ENCODE measurements at regions not wholly inside any gene's neighbourhood (a gene's known extent, or its start where the extent isn't known, plus 50 kb on each side); places are given as distances from the start of the nearest gene placed in this dataset.

GRCh38 chr21:43348801-43349261 lies 78.1 kb downstream of the SIK1 start:
- Histone ChIP-seq H2AFZ (ENCODE audit: low read length) (no peak overlapping the region), H3K4me3 (ENCODE audit: extremely low read depth in 1 of 4, insufficient read depth in 2 of 4, low read depth in 3 of 4, low read length in 4 of 4) (no peak overlapping the region), H3K23ac (ENCODE audit: insufficient read length) (no peak overlapping the region), H3K18ac (ENCODE audit: extremely low read depth, low read length) (no peak overlapping the region), H2BK15ac (ENCODE audit: low read length) (no peak overlapping the region), H2BK120ac (replicated peaks; ENCODE audit: low read depth, low read length) (no peak overlapping the region), H3K79me2 (ENCODE audit: control insufficient read depth in 1 of 2, insufficient read depth in 2 of 2, low read length in 2 of 2) (no peaks in the 10 kb centered on the region), H3K14ac (ENCODE audit: insufficient read length) (no peak overlapping the region), H2BK5ac (ENCODE audit: low read depth, low read length) (no peak overlapping the region), H2AK5ac (ENCODE audit: low read depth, low read length) (no peak overlapping the region), H3K9me3 (ENCODE audit: insufficient read depth in 2 of 2, low read depth in 1 of 2, low read length in 1 of 2) (no peaks in the 10 kb centered on the region), H3K9ac (replicated peaks in 1 of 4; ENCODE audit: extremely low read depth in 1 of 4, low read depth in 3 of 4, low read length in 3 of 4) (no peak overlapping the region), H2BK20ac (ENCODE audit: low read length) (no peak overlapping the region), H3K27me3 (replicated peaks in 1 of 4; ENCODE audit: control insufficient read depth in 3 of 4, extremely low read depth in 1 of 4, insufficient read depth in 3 of 4, low read length in 3 of 4) (no peaks in the 10 kb centered on the region), H3K4me2 (ENCODE audit: insufficient read depth in 1 of 2, low read depth in 2 of 2, low read length in 2 of 2) (no peak overlapping the region), H3K56ac (replicated peaks; ENCODE audit: insufficient read length, low read depth, low read length) (no peak overlapping the region), H3K4me1 (replicated peaks in 1 of 4; ENCODE audit: control insufficient read depth in 3 of 4, insufficient read depth in 4 of 4, low read length in 3 of 4) (peaks cover 0 to 5% (median 0%) of the 10 kb centered on the region in 4 experiments; a peak in 1 of 7 replicates), H4K8ac (ENCODE audit: extremely low read depth, insufficient read depth, low read length) (0 out of 2 replicates have a peak overlapping the region, but pooled peaks have one; percentile 35), H2BK12ac (ENCODE audit: low read depth, low read length) (no peak overlapping the region), H3K79me1 (ENCODE audit: low read depth, low read length) (no peaks in the 10 kb centered on the region), H3K27ac (ENCODE audit: low read depth, low read length) (no peak overlapping the region), H3K23me2 (ENCODE audit: low read depth, low read length) (no peaks in the 10 kb centered on the region), H3K36me3 (ENCODE audit: control insufficient read depth in 2 of 4, insufficient read depth in 4 of 4, low read length in 3 of 4) (no peaks in the 10 kb centered on the region), H4K5ac (ENCODE audit: insufficient read length, low read depth, low read length) (no peak overlapping the region), H3K4ac (replicated peaks; ENCODE audit: insufficient read length, low read depth, low read length) (no peak overlapping the region), H4K20me1 (replicated peaks in 1 of 2; ENCODE audit: control insufficient read depth in 1 of 2, insufficient read depth in 2 of 2, low read length in 2 of 2) (no peaks in the 10 kb centered on the region), H4K91ac (replicated peaks; ENCODE audit: insufficient read length, low read length) (no peak overlapping the region)
- DNase-seq (ENCODE audit: low read depth in 1 of 2, low spot score in 2 of 2): no peak
- CTCF ChIA-PET (ENCODE audit: partially characterized antibody): interaction anchor here (0.6 kb wide), 1 partner anchor 647 kb away, joined by 3 read pairs; no protein-coding TSS in a partner anchor
- POLR2A ChIA-PET (ENCODE audit: partially characterized antibody): no interaction called here
- 87% methylated on average over 22 of the region's 22 CpGs; no CpG with 5 or more reads in 1 of the 2 experiments for WGBS, 2 experiments (ENCODE audit: extremely low coverage in 1 of 2, insufficient coverage in 1 of 2, insufficient read length in 1 of 2, insufficient replicate concordance in 2 of 2, low coverage in 1 of 2, low lambda C conversion rate in 2 of 2, missing lambda C conversion rate in 1 of 2)
- no peak for FAIRE-seq
- no peak for TF ChIP-seq POLR2AphosphoS5 (IDR thresholded peaks at IDR 0.05; ENCODE audit: low read depth, low read length)

All from H1 (cell line).